HS-5 (cell line): ENCODE measurements at regions not wholly inside any gene's neighbourhood (a gene's known extent, or its start where the extent isn't known, plus 50 kb on each side); places are given as distances from the start of the nearest gene placed in this dataset.
A peak's percentile ranks its signal among the peaks of the same experiment; 100 is the strongest.

Experiments used
- DNase-seq: peaks from one replicate; pipeline ENCODE4 v3.0.0-alpha.2; 2012; ENCODE audit warnings: low read depth

- DNase-seq = no peak
These were observed 272.9 kb upstream of the KCNMB2 start for GRCh38 chr3:178263236-178263916.

- DNase-seq = no peak
These were observed 268.9 kb upstream of the KCNMB2 start for GRCh38 chr3:178267158-178267844.

- peak; percentile 5 for DNase-seq
These were observed 265.4 kb upstream of the KCNMB2 start for GRCh38 chr3:178270838-178271237.

GRCh38 chr3:178271740-178272387, 264.4 kb upstream of the KCNMB2 start:
- no peak for DNase-seq

GRCh38 chr3:178272841-178273240, 263.4 kb upstream of the KCNMB2 start:
- no peak for DNase-seq

- no peak for DNase-seq
These were observed 261.5 kb upstream of the KCNMB2 start for GRCh38 chr3:178274711-178275110.

DNA sequence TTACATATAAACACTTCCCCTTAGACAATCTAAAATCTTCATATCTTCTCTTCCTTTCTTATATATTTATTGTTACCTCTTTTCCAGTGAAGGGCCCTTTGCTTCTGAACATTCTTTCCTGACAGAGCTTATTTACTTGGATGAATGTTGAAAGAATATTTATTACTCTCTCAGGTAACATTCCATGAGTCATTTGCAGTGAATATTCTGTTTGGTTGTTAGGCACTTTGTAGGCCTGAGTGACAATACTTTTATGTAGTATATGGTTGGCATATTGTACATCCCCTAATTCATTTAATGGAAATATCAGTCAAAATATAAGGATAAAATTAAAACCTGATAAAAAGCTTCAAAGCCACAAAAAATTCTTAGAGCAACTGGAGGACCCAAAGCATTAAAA, 260.9 kb upstream of the KCNMB2 start:
- no peak for DNase-seq

GRCh38 chr3:178275793-178276192, 260.4 kb upstream of the KCNMB2 start:
- no peak for DNase-seq

GRCh38 chr3:178277605-178278004, 258.6 kb upstream of the KCNMB2 start:
- DNase-seq = no peak

GRCh38 chr3:178283561-178283960, 252.7 kb upstream of the KCNMB2 start:
- DNase-seq = no peak

DNA sequence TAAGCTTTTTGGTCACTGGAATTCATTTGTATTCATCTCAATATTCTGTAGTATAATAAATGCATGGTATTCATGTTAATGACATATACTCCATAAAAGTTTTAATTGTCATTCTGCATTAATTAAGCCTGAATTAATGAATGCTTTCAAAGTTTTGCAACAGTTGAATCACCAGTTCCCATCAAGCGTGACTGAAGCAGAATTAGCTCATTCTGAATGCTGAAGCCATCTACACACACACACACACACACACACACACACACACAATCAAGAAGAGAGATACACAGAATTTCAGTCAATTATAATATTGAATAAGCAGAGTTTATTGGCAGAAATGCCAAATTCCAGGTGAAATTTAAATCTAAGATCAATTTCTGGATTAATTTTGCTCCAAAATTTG, 252.1 kb upstream of the KCNMB2 start:
- no peak for DNase-seq

- DNase-seq = no peak
These were observed 248.2 kb upstream of the KCNMB2 start for GRCh38 chr3:178288074-178288473.

DNA sequence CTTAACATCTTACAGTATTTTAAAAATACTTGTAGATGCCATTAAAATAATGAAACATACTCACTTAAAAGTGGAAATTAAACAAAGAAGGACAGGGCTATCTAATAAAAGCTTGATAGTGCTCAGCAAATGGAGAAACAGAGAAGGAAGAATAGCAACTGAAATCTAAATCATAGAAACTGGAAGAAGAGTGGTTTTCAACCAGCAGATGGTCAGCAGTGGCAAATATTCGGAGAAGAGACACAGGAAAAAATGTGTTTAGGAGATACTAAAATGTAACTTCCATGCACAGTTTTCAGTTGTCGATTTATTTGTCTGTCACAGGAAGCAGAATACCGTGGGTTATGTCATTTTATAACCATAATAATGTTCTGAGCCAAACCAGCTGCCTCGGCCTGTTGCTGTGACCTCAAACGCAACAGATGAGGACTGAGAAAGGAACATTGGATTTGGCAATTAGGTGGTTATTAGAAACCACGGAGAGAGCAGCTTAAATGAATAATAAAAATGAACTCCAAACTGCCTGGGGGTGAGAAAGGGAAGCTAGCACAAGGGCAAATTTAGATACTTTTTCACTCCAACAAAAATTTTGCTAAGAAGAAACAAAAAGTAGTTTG, 246.6 kb upstream of the KCNMB2 start:
- no peak for DNase-seq

DNA sequence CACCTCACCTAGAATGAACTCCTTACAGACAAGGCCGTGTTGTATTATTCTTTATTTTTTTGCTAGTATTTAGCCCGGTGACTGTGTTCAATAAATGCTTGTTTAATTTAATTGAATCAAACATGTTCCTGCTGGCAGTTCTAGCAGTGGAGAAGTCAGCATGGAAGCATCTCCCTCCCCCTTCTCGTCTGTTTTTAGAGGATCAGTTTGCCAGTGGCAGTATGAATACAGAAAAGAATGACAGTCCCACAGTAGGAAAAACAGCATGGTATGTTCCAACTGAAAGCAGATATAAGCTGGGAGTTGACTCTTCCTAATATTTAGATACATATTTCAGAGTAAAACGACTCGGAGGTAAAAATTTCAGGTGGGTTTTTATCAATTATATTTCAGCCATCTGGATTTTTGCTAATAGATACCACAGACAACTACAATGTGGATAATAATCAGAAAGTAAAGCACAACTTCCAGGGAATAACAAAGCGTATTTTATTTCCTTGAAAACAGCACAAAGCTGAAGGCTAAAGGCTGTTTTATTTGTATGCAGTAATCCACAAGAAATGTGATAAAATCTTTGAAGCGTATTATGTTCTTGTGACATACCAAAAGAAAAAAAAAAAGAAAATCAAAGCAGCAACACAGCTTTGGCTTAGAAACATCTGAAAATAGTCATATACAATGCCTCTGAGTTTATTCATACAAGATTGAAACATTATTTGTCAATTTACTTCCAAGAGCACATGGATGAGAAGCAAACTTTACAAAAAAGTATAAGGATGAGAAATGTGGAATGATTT, 244.5 kb upstream of the KCNMB2 start:
- DNase-seq = no peak

- peak; percentile 9 for DNase-seq
These were observed 240.8 kb upstream of the KCNMB2 start for GRCh38 chr3:178295292-178295912.

DNA sequence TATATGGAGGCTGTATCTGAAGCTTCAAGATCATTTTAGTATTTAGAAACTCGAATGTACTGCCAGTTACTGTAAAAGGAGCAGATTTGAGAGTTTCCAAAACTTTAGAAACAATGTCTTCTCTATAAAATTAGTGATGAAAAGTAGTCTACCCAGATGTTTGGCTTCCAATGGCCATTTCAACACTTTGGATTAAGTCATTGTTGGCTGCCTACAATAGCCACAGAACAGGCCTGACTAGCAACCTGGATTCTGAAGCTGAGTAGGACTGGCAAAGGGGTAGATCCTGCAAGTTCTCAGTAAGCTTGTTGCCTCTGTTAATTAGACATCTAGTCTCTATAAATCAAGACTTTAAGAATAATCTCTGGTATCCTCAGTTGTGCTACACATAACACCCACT, 239.0 kb upstream of the KCNMB2 start:
- DNase-seq = no peak

GRCh38 chr3:178297740-178298139, 238.5 kb upstream of the KCNMB2 start:
- no peak for DNase-seq

DNA sequence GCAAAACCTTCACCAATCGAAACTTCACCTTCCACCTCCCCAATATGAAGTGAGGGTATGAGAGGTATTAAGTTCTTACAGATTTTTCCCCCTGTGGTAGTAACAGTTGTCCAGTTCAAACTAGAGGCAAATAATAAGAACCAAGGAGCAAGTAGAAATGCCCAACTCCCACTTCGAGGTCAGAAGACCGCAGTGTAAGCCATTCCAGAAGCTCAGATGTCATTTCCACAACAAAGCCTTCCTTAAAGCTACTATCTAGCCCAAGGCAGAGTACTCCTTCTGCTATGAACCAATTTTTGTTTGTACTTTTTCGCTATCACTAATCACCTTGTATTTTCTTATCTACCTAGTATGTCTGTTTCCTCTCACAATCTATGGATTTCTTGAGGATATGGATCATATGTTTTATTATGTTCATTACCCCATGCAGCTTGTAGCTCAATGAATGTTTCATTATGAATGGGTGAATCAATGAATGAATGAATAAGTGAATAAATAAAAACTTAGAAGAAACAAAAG, 235.7 kb upstream of the KCNMB2 start:
- DNase-seq = no peak

DNA sequence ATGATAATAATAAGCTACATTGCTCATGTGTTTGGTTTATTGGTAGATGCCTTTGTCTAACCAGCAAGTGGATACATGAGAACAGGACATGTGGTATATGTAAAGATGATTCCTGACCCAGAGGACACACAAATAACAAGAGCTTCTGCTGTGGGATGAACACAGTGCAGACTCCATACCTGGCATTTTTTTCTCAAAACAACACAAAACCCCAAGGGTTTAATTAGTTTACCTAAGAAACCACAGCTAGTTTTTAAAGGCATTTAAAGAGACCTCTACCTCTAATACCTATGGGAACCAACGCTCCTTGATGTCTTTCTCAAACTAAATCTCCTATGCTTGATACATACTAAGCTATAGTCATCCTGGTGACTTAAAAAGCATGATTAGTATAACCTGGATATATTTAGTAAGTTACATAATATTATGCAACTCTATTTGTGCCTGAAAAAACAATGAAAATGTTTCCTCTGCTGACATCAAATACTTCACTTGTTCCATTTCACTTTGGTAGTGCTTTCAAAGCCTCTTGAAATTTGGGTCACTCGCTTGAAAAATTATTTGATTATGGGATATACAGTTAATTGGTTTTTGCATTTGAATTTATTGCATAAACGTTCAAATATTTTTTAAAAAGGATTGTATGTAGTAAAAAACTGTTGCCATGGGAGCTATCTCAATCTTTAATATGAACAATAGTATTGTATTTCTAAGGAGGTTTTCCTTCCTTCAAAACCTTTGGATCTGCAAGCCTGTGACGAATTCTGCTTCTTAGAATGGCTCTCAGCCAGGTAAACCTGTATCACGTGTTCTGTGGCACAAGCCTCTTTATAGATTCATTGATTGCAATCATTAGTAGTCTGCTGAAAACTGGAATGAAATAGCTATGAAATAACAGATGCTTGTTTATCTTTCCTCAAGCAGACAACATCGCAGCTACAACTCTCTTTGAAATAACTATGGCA, 233.0 kb upstream of the KCNMB2 start:
- DNase-seq = no peak

- DNase-seq = peak; percentile 49
These were observed 231.3 kb upstream of the KCNMB2 start for GRCh38 chr3:178304758-178305467.
